Inferior parietal cortex (tissue), 1 donor: ENCODE measurements at regions not wholly inside any gene's neighbourhood (a gene's known extent, or its start where the extent isn't known, plus 50 kb on each side); places are given as distances from the start of the nearest gene placed in this dataset.
"Not testable (repeated sequence)": the region's sequence is repeated elsewhere in the genome, so short reads cannot be mapped to it uniquely, and the experiment has no call there.

Experiments used
- DNase-seq: peaks from one replicate; pipeline ENCODE4 v3.0.0-alpha.2; 2016; ENCODE audit errors: extremely low spot score

DNA sequence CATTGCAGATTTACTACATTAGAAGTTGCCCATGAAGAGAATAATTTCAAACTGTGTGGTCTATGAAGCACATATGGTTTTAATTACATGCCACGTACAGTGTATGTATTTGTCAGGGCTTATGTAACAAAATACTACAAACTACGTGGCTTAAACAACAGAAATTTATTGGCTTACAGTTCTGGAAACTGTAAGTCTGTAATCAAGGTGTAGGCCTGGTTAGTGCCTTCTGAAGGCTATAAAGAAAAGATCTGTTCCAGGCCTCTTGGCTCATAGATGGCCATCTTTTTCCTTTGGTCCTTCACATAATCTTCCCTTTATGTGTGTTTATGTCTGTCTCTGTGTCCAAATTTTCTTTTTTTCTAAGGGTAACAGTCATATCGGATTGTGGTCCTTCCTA lies 1160.2 kb downstream of the FAM133A start:
- no peak for DNase-seq

DNA sequence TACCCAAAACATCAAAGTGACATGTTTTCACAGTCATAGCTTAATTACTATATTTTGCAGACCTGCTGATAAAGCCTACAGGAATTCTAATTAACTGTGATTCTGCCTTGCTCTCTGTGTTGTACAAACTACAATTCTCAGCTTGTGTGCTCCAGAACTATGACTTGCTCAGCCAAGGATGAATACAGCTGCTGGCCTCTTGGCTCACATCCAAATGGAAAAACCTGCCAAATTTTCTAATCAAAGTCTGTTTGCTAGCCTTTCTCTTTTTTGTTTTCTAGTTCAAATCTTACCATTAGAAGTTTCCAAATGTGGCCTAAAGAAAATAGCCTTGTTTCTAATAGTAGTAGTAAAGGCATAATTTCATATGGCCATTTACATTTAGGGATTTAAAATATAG lies 1176.8 kb downstream of the FAM133A start:
- peak; percentile 5 for DNase-seq

DNA sequence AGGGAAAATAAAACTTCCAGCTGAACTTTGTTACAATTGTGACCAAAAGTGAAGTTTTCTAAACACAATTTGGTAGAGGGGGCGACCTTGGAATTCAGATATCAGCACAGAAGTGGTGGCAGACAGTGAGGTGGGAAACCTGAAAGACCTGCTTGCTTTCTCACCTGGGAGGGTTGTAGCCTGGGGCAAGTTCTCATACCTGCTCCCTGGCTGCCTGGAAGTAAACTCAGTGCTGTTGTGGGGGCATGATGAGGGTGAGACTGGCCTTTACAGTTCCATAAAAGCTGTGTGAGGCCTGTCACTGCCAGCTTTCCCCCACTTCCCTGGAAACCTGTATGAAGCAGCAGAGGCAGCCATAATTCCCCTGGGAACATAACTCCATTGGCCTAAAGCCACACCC lies 1180.2 kb downstream of the FAM133A start:
- no peak for DNase-seq

DNA sequence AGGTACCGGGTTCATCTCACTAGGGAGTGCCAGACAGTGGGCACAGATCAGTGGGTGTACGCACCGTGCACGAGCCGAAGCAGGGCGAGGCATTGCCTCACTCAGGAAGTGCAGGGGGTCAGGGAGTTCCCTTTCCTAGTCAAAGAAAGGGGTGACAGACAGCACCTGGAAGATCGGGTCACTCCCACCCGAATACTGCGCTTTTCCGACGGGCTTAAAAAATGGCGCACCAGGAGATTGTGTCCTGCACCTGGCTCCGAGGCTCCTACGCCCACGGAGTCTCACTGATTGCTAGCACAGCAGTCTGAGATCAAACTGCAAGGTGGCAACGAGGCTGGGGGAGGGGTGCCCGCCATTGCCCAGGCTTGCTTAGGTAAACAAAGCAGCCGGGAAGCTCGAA lies 1188.5 kb downstream of the FAM133A start:
- DNase-seq: not testable (repeated sequence)

DNA sequence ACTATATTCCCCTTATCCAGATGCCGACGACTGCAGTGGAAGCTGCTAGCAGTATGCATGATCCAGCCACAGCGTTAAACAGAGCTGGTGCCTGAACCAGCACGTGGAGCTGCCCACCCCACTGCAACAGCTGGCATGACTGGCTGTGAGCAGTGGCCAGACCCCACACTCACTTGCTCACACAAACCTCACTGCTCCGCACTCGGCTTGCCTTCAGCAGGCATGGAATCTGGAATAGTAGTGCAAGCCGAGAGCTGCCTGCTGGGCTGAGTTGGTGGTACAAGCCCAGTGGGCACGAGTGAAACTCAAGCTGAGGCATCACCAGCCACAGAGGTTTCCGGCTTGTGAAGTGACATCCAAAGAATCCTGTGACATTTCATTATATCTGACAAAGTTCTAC lies 1197.6 kb downstream of the FAM133A start:
- DNase-seq: no peak

DNA sequence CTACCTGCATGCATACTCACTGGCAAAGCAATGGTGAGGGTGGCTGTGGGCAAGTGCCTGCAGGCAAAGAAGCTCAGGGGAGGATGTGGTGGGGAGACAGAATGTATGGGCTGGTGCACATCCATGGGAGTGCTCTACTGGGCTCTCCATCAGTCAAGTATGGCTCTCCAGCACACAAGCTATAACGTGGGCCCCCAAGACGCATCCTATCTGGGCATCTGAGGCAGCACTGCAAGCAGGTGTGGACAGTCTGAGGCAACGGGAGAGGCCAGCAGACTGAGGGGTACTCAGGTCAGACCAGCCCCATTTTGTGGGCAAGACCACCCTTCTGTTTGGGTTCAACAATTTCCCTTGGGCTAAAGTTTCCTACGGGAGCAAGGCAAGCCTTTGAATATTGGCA lies 1227.8 kb downstream of the FAM133A start:
- no peak for DNase-seq

DNA sequence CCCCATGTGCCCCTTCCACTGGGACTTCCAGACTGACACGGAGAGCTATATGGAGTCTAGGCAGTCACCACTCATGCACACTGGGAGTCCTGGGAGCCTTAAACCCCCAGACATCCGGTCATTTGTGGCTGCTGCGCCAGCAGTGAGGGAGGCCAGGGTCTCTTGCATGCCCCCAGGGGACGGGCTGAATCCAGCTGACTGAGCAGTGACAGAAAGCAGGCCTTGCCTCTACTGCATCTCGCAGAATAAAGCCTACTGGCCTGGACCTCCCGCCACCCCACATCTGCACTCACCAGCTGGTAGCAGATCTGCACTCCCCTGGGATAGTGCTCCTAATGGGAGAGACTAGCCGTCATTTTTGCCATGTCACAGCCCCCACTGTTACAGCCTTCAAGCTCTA lies 1234.2 kb downstream of the FAM133A start:
- DNase-seq: no peak

DNA sequence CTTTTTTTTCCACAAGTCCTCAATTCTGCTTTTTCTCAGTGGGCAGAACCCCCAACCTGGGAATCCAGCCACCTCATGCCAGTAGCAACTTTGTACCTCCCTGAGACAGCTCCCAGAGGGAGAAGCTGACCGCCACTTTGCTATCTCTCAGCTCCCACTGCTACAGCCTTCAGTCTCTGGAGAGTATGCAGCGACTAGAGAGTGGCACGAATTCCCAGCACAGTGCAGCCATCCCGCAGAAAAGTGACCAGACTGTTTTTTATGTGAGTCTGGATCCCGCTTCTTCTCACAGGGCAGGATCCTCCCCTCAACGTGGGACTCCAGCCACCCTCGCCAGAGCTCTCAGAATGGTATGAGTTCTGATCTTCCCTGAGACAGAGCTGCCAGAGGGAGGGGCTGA lies 1234.6 kb downstream of the FAM133A start:
- no peak for DNase-seq

DNA sequence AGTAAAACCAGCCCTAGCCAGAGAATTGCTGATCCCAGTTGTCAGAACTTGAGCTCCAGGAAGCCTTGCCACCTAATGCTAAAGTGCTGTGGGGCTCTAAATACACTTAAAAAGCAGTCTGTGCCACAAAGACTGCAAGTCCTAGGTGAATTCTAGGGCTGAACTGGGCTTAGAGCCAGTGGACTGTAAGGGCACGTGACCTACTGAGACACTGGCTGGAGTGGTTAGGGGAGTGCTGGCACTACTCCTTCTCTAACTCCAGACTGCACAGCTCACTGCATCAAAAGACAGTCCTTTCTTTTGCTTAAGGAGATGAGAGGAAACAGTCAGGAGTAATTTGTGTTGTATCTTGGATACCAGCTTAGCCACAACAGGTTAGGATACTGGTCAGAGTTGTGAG lies 1240.2 kb downstream of the FAM133A start:
- DNase-seq: no peak

DNA sequence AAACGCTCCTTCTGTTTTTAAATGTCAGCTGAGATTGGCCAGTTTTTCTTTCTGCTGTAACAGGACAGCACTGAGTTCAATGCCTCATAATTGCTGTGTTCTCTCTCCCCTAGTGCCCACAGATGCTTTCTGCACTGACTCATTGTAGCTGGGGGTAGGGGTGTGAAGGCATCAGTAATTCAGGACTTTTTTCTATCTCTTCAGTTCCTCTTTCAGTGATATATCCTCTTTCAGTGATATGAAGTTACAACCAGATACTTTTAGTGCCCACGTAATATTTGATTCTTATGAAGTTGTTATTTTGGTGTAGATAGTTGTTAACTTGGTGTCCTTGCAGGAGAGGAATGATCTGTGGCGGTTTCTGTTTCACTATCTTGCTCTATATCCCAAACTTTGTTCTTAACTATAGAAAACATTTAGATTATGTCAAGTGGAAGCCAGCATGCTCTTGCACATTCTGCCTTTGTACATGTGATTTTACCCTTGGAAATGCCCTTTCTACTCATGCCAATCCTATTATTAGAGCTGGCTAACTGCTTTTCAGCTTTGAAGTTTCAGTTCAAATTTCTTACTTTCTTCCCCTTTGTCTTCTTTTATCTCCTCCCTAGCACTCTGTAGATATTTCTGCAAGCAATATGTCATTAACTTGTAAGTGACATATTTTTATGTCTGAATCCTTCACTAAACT lies 1258.4 kb downstream of the FAM133A start:
- no peak for DNase-seq

DNA sequence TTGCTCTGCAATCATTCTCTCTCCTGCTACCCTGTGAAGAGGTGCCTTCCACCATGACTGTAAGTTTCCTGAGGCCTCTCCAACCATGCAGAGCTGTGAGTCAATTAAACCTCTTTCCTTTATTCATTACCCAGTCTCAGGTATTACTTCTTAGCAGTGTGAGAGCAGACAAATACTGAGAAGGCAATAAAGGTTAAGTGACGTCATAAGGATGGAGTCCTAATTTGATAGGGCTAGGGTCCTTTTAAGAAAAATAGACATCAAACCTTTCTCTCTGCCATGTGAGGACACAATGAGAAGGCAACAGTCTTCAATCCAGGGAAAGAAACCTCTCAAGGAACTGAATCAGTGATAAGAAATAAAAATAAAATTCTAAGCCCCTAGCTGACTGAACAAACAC lies 1262.7 kb downstream of the FAM133A start:
- DNase-seq: no peak

DNA sequence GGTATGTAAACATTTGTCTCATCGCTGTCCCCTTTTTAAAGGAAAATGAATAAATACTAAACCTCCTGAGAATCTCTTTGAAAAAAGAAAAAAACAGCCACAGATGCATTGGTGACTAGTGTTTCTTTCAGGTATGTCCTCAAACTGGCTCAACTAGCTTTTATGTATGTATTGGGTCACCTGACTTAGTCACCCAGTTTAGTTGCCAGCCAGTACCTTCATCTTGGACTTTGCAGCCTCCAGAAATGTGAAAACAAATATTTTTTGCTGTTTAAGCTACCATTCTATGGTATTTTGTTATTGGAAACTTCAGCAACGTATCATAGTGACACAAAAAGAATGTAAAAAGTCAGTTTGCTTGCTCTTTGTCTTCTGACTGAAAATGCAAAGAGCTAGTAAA lies 1263.5 kb downstream of the FAM133A start:
- DNase-seq: no peak

DNA sequence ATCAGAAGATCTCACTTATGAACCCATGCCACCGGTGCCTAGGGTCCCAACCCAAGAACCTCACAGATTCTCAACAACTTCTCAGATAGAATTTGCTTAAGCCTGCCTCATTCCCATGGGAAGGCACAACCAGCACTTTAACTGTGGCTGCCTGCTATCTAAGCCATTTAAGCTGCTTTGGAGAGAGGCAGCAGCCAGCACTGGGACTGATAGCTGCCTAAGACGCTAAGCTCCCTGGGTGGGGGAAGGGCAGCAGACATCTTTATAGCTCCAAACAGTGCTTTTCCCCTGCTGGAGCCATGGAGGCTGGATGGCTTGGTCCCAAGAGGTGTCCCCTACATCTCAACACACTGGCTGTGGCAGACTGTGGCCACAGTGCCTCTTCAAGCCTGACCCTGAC lies 1268.6 kb downstream of the FAM133A start:
- no peak for DNase-seq

DNA sequence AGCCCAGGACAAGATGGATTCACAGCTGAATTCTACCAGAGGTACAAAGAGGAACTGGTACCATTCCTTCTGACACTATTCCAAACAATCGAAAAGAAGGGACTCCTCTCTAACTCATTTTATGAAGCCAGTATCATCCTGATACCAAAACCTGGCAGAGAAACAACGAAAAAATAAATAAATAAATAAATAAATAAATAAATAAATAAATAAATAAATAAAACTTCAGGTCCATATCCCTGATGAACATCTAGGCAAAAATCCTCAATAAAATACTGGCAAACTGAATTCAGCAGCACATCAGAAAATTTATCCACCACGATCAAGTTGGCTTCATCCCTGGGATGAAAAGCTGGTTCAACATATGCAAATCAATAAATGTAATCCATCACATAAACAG lies 1272.1 kb downstream of the FAM133A start:
- not testable (repeated sequence) for DNase-seq

DNA sequence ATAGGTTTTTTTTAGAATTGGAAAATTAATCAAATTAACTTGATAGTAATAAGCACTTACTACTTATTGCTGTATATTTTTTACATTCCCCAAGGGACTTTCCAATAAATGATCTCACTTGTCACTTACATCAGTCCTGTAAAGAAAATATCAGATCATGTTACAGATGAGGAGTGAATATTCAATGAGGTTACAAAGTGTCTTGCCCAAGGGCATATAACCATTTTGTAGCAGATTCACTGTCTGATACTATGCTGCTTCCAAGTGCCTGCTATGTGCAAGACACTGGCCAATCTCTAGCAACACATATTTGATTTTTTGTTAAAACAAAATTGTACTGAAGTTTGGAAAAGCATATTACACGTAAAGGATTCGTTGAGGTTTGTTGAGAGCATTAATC lies 1287.7 kb downstream of the FAM133A start:
- no peak for DNase-seq

DNA sequence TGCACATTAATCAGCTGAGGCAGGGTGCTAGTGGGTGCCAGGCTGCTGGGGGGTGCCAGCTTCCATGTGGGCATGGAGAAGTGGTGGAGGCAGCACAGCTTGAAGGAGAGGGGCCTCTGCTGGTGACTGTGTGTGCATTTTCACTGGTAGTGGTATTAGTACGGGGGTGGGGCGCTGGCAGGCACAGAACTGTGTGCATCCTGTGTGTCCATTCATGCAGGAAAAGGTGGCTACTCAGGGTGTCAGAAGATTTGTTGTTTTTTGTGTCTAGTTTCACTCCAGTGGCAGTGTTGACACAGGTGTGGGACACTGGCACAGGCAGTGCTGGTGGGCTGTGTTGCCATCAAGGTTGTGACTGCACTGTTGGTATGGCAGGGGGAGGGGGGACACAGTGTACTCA lies 1303.6 kb downstream of the FAM133A start:
- DNase-seq: no peak

DNA sequence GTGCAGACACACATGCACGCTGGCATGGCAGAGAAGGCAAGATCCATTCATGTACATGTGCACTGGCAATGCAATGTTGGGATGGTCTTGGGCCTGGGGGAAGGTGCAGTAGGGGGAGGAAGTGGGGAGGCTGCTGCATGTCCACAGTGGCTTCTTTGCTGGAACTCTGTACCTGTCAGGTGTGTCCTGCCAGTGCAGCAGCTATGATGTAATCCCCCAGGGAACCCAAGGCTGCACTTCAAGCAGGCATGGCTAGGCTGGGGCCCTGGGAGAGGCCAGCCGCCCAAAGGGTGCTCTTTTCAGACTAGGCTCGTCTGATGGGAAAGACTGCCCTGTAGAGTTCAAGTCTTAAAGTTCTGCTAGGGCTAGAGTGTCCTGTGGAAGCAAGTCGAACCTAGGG lies 1304.0 kb downstream of the FAM133A start:
- no peak for DNase-seq
